Heart right ventricle (tissue), 16 donors: ENCODE measurements at regions not wholly inside any gene's neighbourhood (a gene's known extent, or its start where the extent isn't known, plus 50 kb on each side); places are given as distances from the start of the nearest gene placed in this dataset.

Experiments used
- ATAC-seq, 8 donors: fragments of 200-7000 bp; cut with Tn5 transposase; one replicate each; pipeline ENCODE4 v1.9.1; 2020; ENCODE audit warnings: mild to moderate bottlenecking in 8 of 8, moderate library complexity in 8 of 8, moderate number of reproducible peaks in 1 of 8
- DNase-seq, 2 donors: peaks; one replicate each; pipeline ENCODE4 v3.0.0-alpha.2; 2020
- H3K27ac ChIP-seq, 10 donors: fragments of 200-600 bp; sonication (generic) in 2 of 10; one replicate each; pipeline versions ENCODE4 v1.5.0 to v1.8.0; 2020 to 2022; ENCODE audit warnings: mild to moderate bottlenecking in 3 of 10
- H3K27me3 ChIP-seq, 7 donors: fragments of 200-600 bp; one replicate each; pipeline ENCODE4 v1.8.0; 2021 to 2022; ENCODE audit warnings: mild to moderate bottlenecking in 2 of 7
- H3K36me3 ChIP-seq, 9 donors: fragments of 200-600 bp; sonication (generic) in 1 of 9; one replicate each; pipeline versions ENCODE4 v1.5.0 to v1.8.0; 2020 to 2022; ENCODE audit warnings: mild to moderate bottlenecking in 2 of 9
- H3K4me1 ChIP-seq, 9 donors: fragments of 200-600 bp; sonication (generic) in 1 of 9; one replicate each; pipeline versions ENCODE4 v1.5.0 to v1.8.0; 2020 to 2022; ENCODE audit warnings: mild to moderate bottlenecking in 4 of 9
- H3K4me3 ChIP-seq, 10 donors: fragments of 200-600 bp; sonication (generic) in 2 of 10; one replicate each; pipeline versions ENCODE4 v1.5.0 to v1.8.0; 2020 to 2022; ENCODE audit warnings: mild to moderate bottlenecking in 7 of 10, moderate library complexity in 2 of 10
- H3K9me3 ChIP-seq, 11 donors: fragments of 200-600 bp in 10 of 11; sonication (generic) in 2 of 11; one replicate each; pipeline versions ENCODE4 v1.5.0 to v1.8.0; 2013 to 2022; ENCODE audit warnings: mild to moderate bottlenecking in 2 of 11, control low read depth in 1 of 11, moderate library complexity in 1 of 11
- WGBS, 2 donors: extraction: QIAGEN DNeasy Blood & Tissue Kit; methylation state at CpG; one replicate each; pipeline ENCODE4 v1.1.7; 2013; ENCODE audit warnings: inconsistent platforms in 1 of 2; 5-methylcytosine and 5-hydroxymethylcytosine counted together
- intact Hi-C, 10 donors: fragments of 100-400 bp; cut with DNase I; formaldehyde crosslinking; loops; one replicate each; pipeline versions ENCODE4 v1.11.1 to v1.14.2; 2022
- TF ChIP-seq, protein P1 (sequence below), 9 donors: fragments of 200-600 bp; sonication (generic) in 2 of 9; IDR thresholded peaks; one replicate each; pipeline versions ENCODE4 v1.5.0 to v1.8.0; 2021 to 2022; ENCODE audit warnings: antibody characterized with exemption in 9 of 9, mild to moderate bottlenecking in 5 of 9, moderate library complexity in 1 of 9
- donor health status: Arrhythmogenic right ventricular cardiomyopathy.
- donor health status: ischemic (EF 13 %, LVEDD 7.1; RV severe dilation, severe dysfunction).
- donor health status: healthy with polysubstance abuse.
- donor health status: DM: no; HTN: yes; CAD: no.
- donor health status: DM: no; HTN: no; CAD: no.
- donor health status: ischemic (EF 25% LVEDD 6.9; RV normal size, moderate dysfunction).
- donor health status: ischemic (EF 25% LVEDD 5.7; RV mildly dilated, moderate dysfunction).
- donor health status: healthy.
- donor health status: DM: yes; HTN: yes; CAD: no.
- donor health status: Ischemic cardiomyopathy.
- donor health status: ischemic (EF 35%, LVEDD 5.7; RV mildly dilated, moderate dysfunction).
- donor health status: nonischemic (EF 11% LVEDD 7.7; RV severe dilation, severe dysfunction).
- donor health status: DM: yes; HTN: yes; CAD: no.
- donor health status: PGD.
- donor health status: ischemic (EF 29% LVEDD 5.4; RV normal size, mild dysfunction).
- donor health status: nonischemic (EF 23%, LVEDD 6.1; RV moderate dilation, normal function).

DNA sequence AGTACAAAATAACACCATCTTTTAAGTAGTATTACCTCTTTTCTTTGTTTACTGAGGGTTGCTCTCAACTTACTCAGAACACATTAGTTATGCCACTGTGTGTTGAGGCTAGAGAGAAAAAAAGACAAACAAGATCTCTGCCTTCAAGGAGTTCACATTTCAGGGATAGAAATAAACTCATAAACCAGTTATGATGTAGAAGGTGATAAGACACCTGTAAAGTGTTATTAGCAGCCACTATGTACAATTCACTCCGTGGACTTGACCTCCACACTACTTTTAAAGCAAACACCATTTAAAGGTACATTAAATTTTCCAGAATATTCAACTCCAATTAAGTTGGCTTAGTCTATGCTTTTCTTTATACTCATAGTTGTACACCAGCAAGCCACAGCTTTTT lies 278.0 kb downstream of the PDGFC start:
- WGBS, 2 donors, result 53 to 55% methylated on average over 1 of the region's 1 CpG

GRCh38 chr4:156692016-156692415 lies 279.6 kb downstream of the PDGFC start:
- intact Hi-C loops, result no loop called here
- Histone ChIP-seq H3K4me3 (no peak overlapping the region), H3K27ac (no peak overlapping the region), H3K36me3 (no peaks in the 10 kb centered on the region), H3K4me1 (no peaks in the 10 kb centered on the region), H3K27me3 (no peaks in the 10 kb centered on the region), H3K9me3 (no peaks in the 10 kb centered on the region)
- 70 to 72% methylated on average over 1 of the region's 1 CpG for WGBS, 2 donors
- ATAC-seq (no peak), DNase-seq (no peak)
- TF ChIP-seq, protein P1, sequence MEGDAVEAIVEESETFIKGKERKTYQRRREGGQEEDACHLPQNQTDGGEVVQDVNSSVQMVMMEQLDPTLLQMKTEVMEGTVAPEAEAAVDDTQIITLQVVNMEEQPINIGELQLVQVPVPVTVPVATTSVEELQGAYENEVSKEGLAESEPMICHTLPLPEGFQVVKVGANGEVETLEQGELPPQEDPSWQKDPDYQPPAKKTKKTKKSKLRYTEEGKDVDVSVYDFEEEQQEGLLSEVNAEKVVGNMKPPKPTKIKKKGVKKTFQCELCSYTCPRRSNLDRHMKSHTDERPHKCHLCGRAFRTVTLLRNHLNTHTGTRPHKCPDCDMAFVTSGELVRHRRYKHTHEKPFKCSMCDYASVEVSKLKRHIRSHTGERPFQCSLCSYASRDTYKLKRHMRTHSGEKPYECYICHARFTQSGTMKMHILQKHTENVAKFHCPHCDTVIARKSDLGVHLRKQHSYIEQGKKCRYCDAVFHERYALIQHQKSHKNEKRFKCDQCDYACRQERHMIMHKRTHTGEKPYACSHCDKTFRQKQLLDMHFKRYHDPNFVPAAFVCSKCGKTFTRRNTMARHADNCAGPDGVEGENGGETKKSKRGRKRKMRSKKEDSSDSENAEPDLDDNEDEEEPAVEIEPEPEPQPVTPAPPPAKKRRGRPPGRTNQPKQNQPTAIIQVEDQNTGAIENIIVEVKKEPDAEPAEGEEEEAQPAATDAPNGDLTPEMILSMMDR (IDR thresholded peaks at IDR 0.05), result no peak

More for the DNA sequence above, 278.0 kb downstream of the PDGFC start:
- Histone ChIP-seq H3K27me3 (no peaks in the 10 kb centered on the region), H3K4me3 (no peak overlapping the region), H3K4me1 (no peaks in the 10 kb centered on the region), H3K27ac (no peak overlapping the region), H3K9me3 (no peaks in the 10 kb centered on the region), H3K36me3 (no peaks in the 10 kb centered on the region)
- ATAC-seq, result no peak
- TF ChIP-seq, protein P1 (IDR thresholded peaks at IDR 0.05), result no peak
- intact Hi-C loops, result no loop called here
- DNase-seq, result no peak

- Histone ChIP-seq H3K36me3 (no peaks in the 10 kb centered on the region), H3K4me1 (no peaks in the 10 kb centered on the region), H3K27ac (no peak overlapping the region), H3K27me3 (no peaks in the 10 kb centered on the region), H3K4me3 (no peak overlapping the region), H3K9me3 (no peaks in the 10 kb centered on the region)
- DNase-seq (no peak), ATAC-seq (no peak)
- intact Hi-C loops, result no loop called here
- TF ChIP-seq, protein P1 (IDR thresholded peaks at IDR 0.05), result no peak
- WGBS, 2 donors, result 89 to 93% methylated on average over 2 of the region's 2 CpGs
Observed at GRCh38 chr4:156690572-156690971, 281.0 kb downstream of the PDGFC start.

GRCh38 chr4:156686120-156686519 lies 285.5 kb downstream of the PDGFC start:
- H3K36me3 ChIP-seq, result no peaks in the 10 kb centered on the region
- no peak for DNase-seq
- no peak overlapping the region for H3K4me3 ChIP-seq
- no peak for ATAC-seq
- intact Hi-C loops, result no loop called here
- no peaks in the 10 kb centered on the region for H3K9me3 ChIP-seq
- no peaks in the 10 kb centered on the region for H3K4me1 ChIP-seq
- no peak overlapping the region for H3K27ac ChIP-seq
- TF ChIP-seq, protein P1 (IDR thresholded peaks at IDR 0.05), result no peak
- no peaks in the 10 kb centered on the region for H3K27me3 ChIP-seq
- 46 to 63% methylated on average over 3 of the region's 3 CpGs for WGBS, 2 donors

DNA sequence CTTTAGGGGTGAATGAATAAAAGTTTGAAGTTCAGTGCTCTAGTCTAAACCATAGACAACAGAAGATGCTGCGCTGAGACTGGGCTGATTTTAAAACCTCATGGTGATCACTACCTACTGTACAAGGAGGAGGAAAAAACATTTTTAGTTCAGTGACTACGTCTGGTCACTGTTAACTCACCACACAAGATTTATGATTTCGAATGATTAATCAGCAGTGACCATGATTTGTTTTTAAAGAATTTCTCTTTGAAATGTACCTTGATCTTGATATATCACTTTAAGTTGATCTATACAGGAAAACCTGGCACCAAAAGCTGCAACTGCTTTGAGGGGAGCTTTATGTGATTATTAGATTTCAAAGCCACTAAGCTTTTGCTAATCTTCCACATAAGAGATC lies 286.3 kb downstream of the PDGFC start:
- no peaks in the 10 kb centered on the region for H3K9me3 ChIP-seq
- no peak for ATAC-seq

More for the DNA sequence above, 286.3 kb downstream of the PDGFC start:
- 80 to 86% methylated on average over 3 of the region's 3 CpGs for WGBS, 2 donors
- Histone ChIP-seq H3K27ac (no peak overlapping the region), H3K4me1 (no peaks in the 10 kb centered on the region), H3K4me3 (no peak overlapping the region), H3K36me3 (no peaks in the 10 kb centered on the region), H3K27me3 (no peaks in the 10 kb centered on the region)
- no peak for DNase-seq
- TF ChIP-seq, protein P1 (IDR thresholded peaks at IDR 0.05), result no peak
- intact Hi-C loops, result no loop called here
